HepG2 (cell line): ENCODE measurements at regions not wholly inside any gene's neighbourhood (a gene's known extent, or its start where the extent isn't known, plus 50 kb on each side); places are given as distances from the start of the nearest gene placed in this dataset.
A peak's percentile ranks its signal among the peaks of the same experiment; 100 is the strongest.

Experiments used
- AKAP8 ChIP-seq: sonication (generic); formaldehyde crosslinking; IDR thresholded peaks from 2 replicates; pipeline ENCODE4 v1.5.1; 2020; ENCODE audit warnings: mild to moderate bottlenecking, missing genetic modification reagents
- DMAP1 ChIP-seq: IDR thresholded peaks from 2 replicates; pipeline ENCODE4 v1.6.1; 2016
- DNMT3B ChIP-seq: conservative IDR thresholded peaks from 2 replicates; pipeline ENCODE4 v1.6.1; 2016; ENCODE audit warnings: missing biosample characterization, control low read depth
- EP300 ChIP-seq, 3 experiments: sonication (generic) in 1 of 3; formaldehyde crosslinking in 1 of 3; IDR thresholded peaks; 2 replicates each; pipeline versions ENCODE4 v1.5.1 to v1.6.1; 2011 to 2020; ENCODE audit warnings: low read depth in 2 of 3, low read length in 2 of 3, borderline replicate concordance in 1 of 3, improper control_type of control experiment in 1 of 3, mild to moderate bottlenecking in 1 of 3, missing genetic modification reagents in 1 of 3, moderate library complexity in 1 of 3
- JUNB ChIP-seq: sonication (generic); formaldehyde crosslinking; IDR thresholded peaks from 2 replicates; pipeline ENCODE4 v1.8.0; 2022; ENCODE audit warnings: missing genetic modification reagents, mild to moderate bottlenecking, borderline replicate concordance
- MAFF ChIP-seq: IDR thresholded peaks from 2 replicates; pipeline ENCODE4 v1.6.1; 2011; ENCODE audit warnings: low read depth, low read length, improper control_type of control experiment
- PHF8 ChIP-seq: sonication (generic); formaldehyde crosslinking; IDR thresholded peaks from 2 replicates; pipeline ENCODE4 v1.5.0; 2020; ENCODE audit warnings: missing genetic modification reagents
- ZMAT3 ChIP-seq: sonication (generic); formaldehyde crosslinking; conservative IDR thresholded peaks from 2 replicates; pipeline ENCODE4 v1.7.0; 2021; ENCODE audit warnings: missing genetic modification reagents
- TF ChIP-seq, protein P1 (sequence below): sonication (generic); formaldehyde crosslinking; IDR thresholded peaks from one replicate; pipeline ENCODE4 v1.5.1; 2020; ENCODE audit warnings: mild to moderate bottlenecking, missing genetic modification reagents; ENCODE audit errors: not compliant biosample characterization
- TF ChIP-seq, protein P2 (sequence below): sonication (generic); formaldehyde crosslinking; IDR thresholded peaks from 2 replicates; pipeline ENCODE4 v1.5.0; 2020; ENCODE audit warnings: mild to moderate bottlenecking, low read depth, missing genetic modification reagents, borderline replicate concordance
- TF ChIP-seq, protein P3 (sequence below): sonication (generic); formaldehyde crosslinking; IDR thresholded peaks from 2 replicates; pipeline ENCODE4 v1.5.1; 2020; ENCODE audit warnings: mild to moderate bottlenecking, missing genetic modification reagents, borderline replicate concordance
- TF ChIP-seq, protein P4 (sequence below): sonication (generic); formaldehyde crosslinking; IDR thresholded peaks from 2 replicates; pipeline ENCODE4 v1.8.0; 2023; ENCODE audit warnings: mild to moderate bottlenecking, missing genetic modification reagents

DNA sequence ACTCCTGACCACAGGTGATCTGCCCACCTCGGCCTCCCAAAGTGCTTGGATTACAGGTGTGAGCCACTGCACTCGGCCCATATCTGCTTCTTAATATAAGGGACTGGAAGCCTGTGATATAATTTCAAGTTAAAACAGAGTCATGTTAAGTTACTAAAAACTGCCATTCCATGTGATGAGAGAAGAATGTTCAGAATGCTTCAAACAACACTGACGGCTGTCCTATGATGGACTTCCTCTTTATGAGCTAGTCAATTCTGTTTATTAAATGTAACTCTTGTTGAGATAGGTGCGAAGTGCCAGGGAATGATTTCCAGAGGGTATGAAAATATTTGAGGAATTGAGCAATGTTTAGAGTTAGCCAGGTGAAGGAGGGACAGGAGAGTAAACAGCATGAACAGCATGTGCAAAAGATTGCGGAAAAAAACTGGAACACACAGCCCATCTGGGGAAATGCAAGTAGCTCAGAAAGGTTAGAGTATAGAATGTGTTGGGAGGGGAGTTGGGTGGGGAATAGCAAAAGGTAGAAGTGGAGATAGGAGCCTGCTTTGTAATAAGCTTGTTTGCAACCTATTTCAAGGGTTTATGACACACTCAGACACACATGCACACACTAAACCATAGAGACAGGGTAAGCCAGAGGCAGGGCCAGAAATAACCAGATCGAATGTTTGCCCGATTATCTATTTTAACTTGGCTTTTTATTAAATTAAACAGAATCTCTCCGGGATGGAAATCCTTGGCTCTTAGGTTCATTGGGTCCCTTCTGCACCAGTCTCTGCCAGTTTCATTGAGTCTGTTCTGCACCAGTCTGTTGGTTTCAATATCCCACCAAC is 135.6 kb upstream of the COX10 start (continued):
- TF ChIP-seq, protein P1, sequence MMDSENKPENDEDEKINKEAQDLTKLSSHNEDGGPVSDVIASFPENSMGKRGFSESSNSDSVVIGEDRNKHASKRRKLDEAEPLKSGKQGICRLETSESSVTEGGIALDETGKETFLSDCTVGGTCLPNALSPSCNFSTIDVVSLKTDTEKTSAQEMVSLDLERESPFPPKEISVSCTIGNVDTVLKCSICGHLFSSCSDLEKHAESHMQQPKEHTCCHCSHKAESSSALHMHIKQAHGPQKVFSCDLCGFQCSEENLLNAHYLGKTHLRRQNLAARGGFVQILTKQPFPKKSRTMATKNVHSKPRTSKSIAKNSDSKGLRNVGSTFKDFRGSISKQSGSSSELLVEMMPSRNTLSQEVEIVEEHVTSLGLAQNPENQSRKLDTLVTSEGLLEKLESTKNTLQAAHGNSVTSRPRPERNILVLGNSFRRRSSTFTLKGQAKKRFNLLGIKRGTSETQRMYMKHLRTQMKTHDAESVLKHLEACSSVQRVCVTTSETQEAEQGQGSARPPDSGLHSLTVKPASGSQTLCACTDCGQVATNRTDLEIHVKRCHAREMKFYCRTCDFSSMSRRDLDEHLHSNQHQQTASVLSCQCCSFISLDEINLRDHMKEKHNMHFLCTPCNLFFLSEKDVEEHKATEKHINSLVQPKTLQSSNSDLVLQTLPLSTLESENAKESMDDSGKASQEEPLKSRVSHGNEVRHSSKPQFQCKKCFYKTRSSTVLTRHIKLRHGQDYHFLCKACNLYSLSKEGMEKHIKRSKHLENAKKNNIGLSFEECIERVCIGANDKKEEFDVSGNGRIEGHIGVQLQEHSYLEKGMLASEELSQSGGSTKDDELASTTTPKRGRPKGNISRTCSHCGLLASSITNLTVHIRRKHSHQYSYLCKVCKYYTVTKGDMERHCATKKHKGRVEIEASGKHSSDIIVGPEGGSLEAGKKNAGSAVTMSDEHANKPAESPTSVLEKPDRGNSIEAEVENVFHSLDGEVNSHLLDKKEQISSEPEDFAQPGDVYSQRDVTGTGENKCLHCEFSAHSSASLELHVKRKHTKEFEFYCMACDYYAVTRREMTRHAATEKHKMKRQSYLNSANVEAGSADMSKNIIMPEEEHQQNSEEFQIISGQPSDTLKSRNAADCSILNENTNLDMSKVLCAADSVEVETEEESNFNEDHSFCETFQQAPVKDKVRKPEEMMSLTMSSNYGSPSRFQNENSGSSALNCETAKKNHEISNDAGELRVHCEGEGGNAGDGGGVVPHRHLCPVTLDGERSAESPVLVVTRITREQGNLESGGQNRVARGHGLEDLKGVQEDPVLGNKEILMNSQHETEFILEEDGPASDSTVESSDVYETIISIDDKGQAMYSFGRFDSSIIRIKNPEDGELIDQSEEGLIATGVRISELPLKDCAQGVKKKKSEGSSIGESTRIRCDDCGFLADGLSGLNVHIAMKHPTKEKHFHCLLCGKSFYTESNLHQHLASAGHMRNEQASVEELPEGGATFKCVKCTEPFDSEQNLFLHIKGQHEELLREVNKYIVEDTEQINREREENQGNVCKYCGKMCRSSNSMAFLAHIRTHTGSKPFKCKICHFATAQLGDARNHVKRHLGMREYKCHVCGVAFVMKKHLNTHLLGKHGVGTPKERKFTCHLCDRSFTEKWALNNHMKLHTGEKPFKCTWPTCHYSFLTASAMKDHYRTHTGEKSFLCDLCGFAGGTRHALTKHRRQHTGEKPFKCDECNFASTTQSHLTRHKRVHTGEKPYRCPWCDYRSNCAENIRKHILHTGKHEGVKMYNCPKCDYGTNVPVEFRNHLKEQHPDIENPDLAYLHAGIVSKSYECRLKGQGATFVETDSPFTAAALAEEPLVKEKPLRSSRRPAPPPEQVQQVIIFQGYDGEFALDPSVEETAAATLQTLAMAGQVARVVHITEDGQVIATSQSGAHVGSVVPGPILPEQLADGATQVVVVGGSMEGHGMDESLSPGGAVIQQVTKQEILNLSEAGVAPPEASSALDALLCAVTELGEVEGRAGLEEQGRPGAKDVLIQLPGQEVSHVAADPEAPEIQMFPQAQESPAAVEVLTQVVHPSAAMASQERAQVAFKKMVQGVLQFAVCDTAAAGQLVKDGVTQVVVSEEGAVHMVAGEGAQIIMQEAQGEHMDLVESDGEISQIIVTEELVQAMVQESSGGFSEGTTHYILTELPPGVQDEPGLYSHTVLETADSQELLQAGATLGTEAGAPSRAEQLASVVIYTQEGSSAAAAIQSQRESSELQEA (CRISPR knock-in tag): no peak
- TF ChIP-seq, protein P2, sequence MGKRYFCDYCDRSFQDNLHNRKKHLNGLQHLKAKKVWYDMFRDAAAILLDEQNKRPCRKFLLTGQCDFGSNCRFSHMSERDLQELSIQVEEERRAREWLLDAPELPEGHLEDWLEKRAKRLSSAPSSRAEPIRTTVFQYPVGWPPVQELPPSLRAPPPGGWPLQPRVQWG (CRISPR knock-in tag): no peak
- TF ChIP-seq MAFF (no peak), DNMT3B (CRISPR knock-in tag) (no peak), EP300 (IDR thresholded peaks at IDR 0.05; ENCODE audit: low read depth in 2 of 2, low read length in 2 of 2) (peak in 1 of 2 experiments; percentile 73; a peak in 1 of 4 replicates), EP300 (CRISPR knock-in tag; IDR thresholded peaks at IDR 0.05; ENCODE audit: borderline replicate concordance) (no peak), PHF8 (no peak), AKAP8 (no peak), JUNB (CRISPR knock-in tag) (0 out of 2 replicates have a peak, but pooled peaks have one; percentile 25), DMAP1 (CRISPR knock-in tag) (no peak), ZMAT3 (CRISPR knock-in tag) (no peak)
- TF ChIP-seq, protein P3, sequence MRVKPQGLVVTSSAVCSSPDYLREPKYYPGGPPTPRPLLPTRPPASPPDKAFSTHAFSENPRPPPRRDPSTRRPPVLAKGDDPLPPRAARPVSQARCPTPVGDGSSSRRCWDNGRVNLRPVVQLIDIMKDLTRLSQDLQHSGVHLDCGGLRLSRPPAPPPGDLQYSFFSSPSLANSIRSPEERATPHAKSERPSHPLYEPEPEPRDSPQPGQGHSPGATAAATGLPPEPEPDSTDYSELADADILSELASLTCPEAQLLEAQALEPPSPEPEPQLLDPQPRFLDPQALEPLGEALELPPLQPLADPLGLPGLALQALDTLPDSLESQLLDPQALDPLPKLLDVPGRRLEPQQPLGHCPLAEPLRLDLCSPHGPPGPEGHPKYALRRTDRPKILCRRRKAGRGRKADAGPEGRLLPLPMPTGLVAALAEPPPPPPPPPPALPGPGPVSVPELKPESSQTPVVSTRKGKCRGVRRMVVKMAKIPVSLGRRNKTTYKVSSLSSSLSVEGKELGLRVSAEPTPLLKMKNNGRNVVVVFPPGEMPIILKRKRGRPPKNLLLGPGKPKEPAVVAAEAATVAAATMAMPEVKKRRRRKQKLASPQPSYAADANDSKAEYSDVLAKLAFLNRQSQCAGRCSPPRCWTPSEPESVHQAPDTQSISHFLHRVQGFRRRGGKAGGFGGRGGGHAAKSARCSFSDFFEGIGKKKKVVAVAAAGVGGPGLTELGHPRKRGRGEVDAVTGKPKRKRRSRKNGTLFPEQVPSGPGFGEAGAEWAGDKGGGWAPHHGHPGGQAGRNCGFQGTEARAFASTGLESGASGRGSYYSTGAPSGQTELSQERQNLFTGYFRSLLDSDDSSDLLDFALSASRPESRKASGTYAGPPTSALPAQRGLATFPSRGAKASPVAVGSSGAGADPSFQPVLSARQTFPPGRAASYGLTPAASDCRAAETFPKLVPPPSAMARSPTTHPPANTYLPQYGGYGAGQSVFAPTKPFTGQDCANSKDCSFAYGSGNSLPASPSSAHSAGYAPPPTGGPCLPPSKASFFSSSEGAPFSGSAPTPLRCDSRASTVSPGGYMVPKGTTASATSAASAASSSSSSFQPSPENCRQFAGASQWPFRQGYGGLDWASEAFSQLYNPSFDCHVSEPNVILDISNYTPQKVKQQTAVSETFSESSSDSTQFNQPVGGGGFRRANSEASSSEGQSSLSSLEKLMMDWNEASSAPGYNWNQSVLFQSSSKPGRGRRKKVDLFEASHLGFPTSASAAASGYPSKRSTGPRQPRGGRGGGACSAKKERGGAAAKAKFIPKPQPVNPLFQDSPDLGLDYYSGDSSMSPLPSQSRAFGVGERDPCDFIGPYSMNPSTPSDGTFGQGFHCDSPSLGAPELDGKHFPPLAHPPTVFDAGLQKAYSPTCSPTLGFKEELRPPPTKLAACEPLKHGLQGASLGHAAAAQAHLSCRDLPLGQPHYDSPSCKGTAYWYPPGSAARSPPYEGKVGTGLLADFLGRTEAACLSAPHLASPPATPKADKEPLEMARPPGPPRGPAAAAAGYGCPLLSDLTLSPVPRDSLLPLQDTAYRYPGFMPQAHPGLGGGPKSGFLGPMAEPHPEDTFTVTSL: peak; percentile 70; the same call in 1 of the 2 replicates
- TF ChIP-seq, protein P4, sequence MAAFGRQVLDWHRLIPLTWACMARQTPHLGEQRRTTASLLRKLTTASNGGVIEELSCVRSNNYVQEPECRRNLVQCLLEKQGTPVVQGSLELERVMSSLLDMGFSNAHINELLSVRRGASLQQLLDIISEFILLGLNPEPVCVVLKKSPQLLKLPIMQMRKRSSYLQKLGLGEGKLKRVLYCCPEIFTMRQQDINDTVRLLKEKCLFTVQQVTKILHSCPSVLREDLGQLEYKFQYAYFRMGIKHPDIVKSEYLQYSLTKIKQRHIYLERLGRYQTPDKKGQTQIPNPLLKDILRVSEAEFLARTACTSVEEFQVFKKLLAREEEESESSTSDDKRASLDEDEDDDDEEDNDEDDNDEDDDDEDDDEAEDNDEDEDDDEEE (CRISPR knock-in tag): no peak
